HG03039 (cell line): ENCODE measurements at regions not wholly inside any gene's neighbourhood (a gene's known extent, or its start where the extent isn't known, plus 50 kb on each side); places are given as distances from the start of the nearest gene placed in this dataset.

Experiments used
- ATAC-seq: cut with Tn5 transposase; IDR thresholded peaks from one replicate; pipeline ENCODE4 v1.9.1; 2021; ENCODE audit warnings: mild to moderate bottlenecking, moderate library complexity; ENCODE audit not compliant: unreplicated experiment

DNA sequence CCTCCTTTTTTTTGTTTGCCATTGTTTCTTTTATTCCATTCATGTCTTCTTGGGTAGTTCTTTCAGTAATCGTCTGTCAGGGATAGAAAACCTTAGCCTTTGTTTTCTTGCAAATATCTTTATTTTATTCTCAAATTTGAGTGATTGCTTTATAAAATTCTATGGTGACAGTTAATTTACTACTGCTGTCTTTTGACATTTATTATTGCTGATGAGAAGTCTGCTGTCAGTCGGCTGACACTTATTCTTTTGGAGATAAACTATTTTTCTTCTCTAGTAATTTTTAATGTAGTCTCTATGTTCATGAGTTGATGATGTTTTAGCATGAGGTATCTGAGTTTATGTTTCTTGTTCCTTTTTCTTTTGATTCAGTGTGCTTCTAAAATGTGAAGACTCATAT lies 983.8 kb downstream of the TTLL7 start:
- no peak for ATAC-seq

DNA sequence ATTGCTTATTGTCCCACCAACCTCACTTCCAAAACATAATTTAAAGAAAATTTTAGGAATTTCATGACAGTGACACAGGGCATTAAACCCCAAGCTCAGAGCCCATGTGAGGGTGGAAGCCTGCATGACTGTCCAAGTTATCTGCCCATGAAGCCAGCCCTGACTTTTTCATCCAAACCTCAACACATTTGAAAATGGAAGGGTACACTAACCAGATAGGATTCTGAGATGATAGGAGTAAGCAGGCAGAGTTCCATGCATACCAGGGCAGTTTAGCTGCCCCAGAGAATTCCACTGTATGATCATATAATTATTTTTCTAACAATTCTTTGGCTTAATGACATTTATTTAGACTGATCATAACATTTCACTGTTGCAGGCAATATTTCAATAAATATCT lies 986.0 kb downstream of the TTLL7 start:
- no peak for ATAC-seq

DNA sequence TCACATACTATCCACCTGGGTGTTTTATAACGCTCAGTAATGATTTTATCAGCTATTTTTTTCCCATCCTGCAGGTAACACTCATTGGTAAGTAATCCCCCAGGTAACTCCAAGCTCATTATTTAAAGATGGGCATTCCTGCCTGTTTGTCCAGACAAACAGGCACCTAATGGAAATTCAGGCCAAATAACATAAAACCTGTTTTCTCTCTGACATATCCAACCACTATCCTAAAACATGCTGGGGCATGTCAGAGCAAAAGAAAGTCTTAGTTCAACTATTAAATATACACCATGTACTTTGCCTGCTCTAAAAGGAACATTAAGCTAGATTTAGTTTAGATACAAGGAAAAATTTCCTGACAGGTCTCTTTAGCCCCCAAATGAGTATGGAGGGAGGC lies 987.7 kb downstream of the TTLL7 start:
- ATAC-seq: no peak

DNA sequence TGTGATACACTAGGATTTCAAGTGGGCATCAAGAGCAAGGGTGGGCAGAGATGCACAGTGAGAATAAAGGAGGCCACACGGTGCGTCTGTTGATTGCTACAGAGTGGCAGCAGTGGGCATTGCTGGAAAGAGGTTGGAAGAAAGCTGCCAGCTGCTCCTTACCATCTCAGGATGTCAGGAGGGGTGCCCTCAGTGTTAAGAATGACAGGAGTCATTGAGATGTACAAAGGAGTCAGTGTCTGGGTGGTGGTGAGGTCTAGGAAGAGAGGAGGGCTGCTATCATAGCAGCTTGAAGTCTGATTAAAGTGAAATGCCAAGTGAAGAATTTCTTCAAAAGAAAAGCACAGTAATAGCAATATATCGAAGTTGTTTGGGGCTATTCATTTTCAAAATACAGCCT lies 992.7 kb downstream of the TTLL7 start:
- no peak for ATAC-seq

DNA sequence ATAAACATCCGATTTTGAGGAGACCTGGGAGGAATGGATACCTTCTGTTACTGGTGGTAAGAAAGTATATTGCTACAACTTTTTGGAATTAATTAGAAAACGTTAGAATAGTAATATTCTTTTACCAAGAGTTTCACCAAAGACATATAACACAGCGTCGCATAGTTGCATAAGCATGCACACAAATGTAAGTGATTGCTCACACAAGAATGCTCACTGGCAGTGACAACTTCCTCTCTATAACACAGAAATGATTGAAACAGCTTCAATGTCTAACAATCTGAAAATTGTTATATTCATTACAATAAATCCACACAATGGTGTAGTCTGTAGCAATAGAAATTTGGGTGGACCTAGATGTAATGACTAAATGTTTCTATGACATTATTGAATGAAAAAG lies 998.6 kb downstream of the TTLL7 start:
- no peak for ATAC-seq

DNA sequence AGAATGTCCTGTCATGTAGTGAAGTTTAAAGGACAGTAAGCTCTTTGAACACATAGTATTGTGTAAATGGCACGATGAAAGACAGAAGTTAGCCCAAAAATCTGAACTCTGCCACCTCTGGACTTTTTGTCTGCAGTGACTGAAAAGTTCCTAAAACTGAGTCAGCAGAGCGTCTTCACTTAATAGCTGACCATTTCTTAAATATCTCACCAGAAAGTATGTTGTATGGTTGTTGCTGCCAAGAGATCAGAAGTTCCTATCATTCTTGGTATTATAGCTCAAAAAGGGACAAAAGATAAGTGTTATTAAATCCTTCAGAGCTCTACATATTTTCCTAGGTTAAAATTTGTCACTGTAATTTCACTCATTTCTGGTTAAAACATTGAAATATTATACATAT lies 1003.0 kb downstream of the TTLL7 start:
- no peak for ATAC-seq

DNA sequence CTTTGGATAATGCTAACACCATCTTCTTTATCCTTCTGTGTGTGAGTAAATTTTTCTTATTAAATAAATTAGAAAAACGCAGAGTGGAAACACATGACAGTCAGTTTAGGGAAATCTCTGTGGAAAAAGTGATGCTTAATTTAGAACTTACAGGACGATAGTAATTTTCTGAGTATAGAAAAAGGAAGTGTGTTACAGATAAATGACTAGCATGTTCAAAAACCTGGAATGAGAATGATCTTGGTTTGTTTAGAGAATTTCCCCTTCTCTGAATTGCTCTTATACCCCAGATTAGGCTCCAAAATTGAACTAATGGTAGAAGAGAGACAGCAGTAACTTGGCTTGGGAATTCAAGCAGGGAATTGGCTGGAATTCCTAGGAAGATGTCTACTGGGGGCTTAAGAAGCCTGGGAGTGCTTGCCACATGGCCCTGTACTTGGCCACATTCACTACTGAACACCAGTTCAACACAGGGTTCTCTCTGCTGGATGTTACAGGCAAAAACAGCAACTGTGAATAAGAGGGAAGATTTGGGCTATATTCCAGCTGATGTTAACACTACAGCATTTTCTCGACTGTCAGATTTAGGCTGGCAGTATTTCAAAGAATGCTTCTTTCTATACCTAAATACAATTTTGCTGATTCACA lies 1004.2 kb downstream of the TTLL7 start:
- ATAC-seq: no peak

DNA sequence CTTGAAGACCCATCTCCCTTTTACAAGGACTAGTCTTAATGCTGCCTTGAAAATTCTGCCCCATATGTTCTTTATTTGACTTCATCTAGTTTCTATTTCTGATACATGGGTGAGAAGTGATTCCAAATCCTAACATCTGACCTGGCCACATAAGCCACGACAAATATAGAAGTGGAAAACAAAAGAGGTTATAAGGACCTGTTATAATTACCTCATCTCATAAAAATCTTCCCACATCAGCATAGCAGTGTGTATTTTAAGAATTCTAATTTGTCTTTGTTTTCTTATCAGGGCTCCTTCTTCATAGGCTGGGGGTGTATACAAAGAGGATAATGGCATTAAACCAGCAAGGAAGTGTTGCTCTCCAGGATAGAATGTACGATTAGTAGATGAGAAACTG lies 1007.4 kb downstream of the TTLL7 start:
- ATAC-seq: no peak

DNA sequence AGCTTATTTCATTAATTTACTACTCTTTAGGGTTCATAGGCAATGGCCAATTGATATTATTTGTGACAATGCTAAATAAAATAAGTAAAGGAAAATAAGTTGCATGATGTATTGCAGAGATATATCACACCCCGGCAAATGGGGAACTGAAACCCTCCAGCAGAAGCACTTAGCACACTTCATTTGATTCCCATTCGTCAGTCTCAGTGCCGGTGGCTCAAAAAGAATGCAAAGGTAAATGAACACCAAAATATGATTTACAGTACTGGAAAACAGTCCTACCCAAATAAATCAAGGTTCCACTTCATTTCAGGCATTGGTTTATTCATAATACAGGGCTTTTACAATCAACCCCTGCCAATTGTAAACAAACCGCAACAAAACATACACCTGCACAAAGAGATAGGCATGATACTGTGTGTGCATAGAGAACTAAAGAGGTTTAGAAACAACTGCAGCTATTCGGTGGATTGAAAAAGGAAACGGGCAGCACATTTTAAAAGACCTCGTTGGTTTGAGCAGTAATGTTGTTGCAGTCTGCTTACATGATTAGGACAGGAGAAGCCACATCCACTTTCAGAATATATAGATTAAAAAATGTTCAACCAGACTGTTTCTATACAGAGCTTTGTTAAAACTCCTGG lies 1019.2 kb downstream of the TTLL7 start:
- ATAC-seq: peak; percentile 95

DNA sequence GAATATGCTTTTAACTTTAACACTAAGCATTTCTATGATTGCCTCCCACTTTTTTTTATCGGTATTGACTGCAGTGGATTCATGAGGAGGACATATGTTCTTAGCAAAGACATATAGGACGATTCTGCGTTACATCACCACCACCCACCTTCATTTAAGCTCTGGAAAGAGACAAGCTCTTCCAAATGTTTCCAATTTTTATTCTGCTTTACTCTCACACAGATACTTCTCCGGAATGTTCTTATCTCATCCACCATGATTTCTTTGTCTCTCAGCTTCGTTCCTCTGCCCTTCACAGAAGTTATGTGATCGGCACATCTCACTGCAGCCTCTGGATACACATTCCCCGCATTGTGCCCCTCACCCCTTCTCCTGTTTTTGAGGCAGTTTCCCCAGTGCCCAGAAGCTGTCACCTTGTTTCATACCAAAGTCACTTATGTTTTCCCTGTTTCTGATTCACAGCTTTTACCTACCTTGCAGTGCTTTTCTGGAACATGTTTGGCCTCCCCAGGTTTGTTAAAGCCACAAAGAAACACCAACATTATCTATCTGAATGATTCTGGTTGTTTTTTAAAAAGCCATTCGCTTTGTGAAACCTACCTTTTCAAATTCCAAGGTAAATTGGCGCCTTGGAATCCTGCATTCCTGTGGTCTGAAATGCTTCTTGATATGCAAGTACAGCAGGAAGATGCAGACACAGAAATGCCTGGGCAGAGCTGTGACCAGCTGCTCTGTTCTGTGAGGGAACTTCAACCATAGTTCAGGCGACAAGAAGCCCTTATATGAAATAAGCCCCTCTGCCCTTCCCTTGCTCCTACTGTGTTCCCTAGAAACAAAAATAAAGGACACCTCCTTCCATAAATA lies 1020.2 kb downstream of the TTLL7 start:
- ATAC-seq: no peak

DNA sequence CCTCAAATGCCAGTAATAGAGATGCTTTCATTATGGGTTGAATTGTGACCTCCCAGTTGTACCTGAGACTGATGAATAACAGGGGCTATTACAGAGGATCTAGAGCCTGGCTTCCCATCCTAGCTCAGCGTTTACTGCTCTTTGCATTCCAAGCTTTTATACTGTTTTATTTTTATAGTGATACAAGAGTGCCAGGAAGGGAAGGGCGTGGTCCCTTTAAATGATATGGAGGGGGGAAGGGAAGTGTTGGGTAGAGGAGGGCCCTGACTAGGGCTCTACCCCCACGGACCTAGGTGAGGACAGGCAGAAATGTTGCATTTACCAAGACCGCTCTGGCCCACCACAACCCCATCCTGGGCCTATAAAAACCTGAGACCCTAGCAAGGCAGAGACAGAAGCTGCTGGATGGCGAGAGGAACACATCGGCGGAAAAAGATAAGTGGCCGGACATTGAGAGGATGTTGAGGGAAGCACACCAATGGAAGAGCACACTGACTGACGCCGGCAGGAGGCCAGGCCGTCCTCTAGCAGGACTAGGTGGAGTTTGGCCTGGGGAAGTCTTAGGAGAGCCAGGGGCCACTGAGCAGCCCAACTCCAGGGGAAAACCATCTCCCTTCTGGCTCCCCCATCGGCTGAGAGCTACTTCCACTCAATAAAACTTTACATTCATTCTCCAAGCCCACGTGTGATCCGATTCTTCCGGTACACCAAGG lies 1025.9 kb downstream of the TTLL7 start:
- ATAC-seq: no peak

DNA sequence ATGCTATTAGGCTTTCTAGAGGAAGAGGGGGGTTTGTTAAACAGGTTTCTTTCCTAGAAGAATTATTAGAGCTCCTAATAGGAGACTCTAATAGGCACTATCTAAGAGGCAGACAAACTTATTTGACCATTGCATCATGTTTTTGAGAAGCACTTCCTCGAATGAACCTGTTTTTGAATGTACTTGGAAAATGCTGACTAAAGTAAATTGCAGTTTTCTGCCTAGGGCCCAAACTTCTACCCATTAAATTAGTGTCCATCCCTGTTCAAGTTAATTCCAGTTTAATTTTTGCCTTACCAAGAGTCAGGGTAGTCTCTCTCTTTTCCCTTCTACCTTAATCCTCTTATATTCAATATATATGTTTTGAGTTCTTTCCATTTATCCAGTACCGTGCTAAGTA lies 1029.6 kb downstream of the TTLL7 start:
- no peak for ATAC-seq

DNA sequence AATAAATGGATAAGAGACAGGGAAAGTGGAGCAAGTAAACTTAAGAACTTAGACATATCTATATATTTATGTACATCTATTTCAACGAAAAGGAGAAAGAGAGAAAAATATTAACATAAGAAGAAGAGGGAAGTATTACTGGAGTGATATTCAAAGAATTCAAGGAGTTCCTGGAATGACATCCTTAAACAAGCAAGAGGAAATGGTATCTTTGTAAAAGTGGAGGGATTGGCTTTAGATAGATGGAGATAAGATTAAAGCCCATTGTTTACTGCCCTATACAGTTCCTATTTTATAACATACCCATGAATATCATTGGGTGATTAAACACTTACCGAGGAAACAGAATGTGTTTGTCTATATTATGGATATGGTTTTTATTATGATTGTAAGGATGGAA lies 1036.3 kb downstream of the TTLL7 start:
- ATAC-seq: no peak

DNA sequence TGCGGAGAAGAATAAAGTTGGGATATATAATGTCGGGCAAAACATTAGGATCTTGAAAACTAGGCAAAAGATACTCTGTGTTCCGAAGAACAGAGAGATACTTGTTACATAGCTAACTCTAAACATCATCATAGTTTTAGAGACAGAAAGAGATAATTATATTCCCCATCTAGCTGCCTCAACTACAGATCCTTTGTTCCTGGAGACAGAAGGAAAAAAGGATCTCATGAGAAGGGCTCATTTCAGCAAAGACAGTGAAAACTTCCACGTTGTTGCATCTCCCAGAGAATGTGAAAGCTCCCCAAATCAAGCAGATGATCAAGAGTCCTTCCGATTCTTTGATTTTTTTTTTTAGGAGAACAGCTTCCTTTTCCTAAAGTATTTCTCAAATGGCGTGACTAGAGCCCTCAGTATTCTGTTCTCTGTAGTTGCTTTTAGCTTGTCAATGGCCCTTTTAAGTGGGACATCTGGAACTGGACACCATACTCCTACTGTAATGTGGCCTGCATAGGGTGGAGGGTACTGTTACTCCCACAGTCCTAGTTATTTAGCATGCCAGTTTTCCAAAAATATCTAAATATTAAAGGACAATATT lies 1048.2 kb downstream of the TTLL7 start:
- ATAC-seq: no peak

DNA sequence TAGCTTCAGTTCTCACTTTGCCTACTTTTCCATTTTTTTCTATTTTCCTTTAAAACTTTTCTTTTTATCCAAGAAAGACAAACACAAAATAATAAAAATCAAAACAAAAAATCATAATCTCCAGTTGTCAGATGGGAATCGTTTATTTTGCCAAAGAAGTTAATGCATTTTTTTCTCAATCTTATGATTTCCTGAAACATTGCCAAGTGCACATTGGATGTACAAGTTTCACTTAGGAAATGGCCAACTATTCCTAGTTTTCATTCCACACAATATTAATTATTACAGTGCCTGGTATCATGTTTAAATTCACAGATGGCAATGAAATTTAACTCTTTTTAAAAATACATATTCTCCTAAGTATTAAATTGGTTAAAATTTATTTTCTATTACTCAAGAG lies 1050.5 kb downstream of the TTLL7 start:
- ATAC-seq: no peak

DNA sequence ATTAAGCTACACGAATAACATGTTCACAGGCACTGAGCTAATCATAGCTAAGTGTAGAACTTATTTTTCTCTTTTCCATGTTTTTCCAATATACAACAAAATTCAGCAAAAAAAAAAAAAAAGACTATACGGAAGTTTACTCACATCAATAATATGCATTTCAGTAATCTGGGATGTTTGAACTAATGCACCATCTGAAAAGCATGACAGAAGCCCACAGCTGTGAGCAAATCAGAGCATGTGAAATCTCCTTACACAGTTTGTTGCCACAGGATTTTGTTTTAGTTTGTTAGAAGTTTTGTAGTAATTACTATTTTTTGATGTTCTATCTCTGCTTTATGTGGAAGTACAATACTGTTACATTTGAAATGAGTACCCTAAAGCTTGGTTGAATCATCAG lies 1051.7 kb downstream of the TTLL7 start:
- no peak for ATAC-seq

DNA sequence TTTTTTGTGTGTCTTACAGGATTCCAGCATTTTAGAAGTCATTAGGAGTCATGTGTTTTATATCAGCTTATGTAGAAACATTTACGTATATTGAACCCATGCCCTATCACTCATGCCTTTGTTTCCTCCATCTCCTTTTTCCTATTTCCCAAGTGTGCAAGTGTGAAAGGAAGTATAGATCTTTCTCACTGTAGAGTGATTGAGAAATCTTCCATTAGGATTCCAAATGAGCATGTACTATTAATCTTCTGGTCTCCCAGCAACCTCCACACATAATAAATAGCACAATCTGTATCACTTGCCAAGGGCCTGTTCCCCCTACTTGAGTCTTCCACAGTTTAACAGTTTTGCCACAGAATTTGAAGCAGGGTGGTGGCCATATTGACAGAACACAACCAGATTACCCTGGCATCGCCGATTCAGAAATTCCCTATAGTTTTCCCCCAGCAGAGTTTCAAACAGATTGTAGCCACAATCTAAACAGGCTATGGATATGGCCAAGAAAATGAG lies 1052.8 kb downstream of the TTLL7 start:
- ATAC-seq: no peak

DNA sequence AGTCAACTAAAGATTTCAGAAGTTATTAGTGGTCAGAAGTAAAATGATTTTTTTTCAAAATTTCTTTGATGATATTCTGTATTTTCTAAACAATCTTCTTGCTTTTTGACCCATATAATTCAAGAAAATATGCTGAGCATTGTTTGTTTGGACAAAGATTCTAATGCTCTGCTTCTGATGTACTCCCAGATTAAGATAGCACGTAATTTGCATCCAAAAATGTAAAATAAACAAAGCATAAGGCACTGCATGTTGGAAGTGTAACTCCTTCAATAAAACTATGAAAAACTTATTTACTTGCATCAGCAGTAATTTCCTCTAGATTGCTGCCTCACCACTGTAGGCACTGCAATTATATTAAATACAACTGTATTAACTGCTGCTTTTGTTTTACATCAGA lies 1054.1 kb downstream of the TTLL7 start:
- no peak for ATAC-seq

DNA sequence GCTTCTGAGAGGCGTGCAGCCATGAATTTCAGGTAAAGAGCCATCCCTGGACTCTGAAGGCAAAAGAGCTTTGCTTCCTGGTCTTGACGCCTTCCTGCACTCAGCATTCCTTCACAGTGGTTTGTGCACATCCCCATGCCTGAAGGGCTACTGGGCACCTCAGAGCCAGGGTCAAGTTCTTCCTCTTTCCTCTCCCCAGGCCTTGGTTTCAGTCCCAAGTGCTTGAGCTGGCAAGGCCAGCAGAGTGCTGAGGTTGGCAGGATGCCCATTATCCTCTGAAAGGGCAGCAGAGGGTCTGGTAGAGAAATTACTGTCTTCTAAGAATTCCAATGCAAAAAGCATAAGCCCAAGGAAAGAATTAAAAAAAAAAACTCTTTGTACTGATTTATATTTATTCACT lies 1064.9 kb downstream of the TTLL7 start:
- no peak for ATAC-seq

DNA sequence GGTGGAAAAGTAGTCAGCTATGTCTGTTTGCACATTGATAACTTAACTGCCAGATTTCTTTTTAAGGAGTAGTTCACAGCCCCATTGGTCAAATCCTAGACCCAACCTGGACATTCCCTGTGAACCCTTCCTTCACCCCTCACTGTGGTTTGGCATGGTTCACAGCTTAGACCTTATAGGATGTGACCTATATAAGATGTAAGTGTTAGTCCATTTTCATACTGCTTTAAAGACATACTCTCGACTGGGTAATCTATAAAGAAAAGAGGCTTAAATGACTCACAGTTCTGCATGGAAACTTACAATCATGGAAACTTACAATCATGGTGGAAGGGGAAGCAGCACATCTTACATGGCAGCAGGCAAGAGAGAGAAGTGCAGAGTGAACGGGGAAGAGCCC lies 1066.2 kb downstream of the TTLL7 start:
- ATAC-seq: no peak

DNA sequence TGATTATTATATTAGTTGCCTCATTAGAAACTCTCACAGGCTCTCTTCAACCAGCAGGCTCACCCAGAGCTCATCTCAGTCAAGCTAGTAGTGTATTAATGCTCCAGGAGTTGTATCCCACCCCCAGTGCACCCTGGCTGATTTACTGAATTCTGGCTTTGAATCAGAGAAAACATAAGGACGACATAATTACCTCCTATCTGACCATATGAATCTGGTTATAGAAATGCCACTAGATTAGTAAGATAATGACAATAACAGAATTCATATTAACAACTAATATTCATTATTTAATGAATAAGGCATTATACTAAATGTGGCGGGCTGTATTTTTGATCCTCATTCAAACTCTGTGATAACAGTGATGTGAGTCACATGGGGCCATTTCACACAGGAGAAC lies 1066.7 kb downstream of the TTLL7 start:
- no peak for ATAC-seq
